Activated T-cell treated with anti-CD3 and anti-CD28 coated beads, Interleukin-2, amount 50 U/mL, for 4 hours (primary cell): ENCODE measurements at regions not wholly inside any gene's neighbourhood (a gene's known extent, or its start where the extent isn't known, plus 50 kb on each side); places are given as distances from the start of the nearest gene placed in this dataset.

ENCODE experiments used
- ATAC-seq, 2 donors: fragments of 200-7000 bp; cut with Tn5 transposase; one replicate each; pipeline ENCODE4 v1.10.0; 2021
- DNase-seq: peaks from one replicate; pipeline ENCODE4 v3.0.0-alpha.2; 2020
- H3K27me3 Mint-ChIP-seq: one replicate; pipeline ENCODE4 v1.8.0; 2021; ENCODE audit warnings: low read depth, mixed read lengths
- H3K36me3 Mint-ChIP-seq: one replicate; pipeline ENCODE4 v1.8.0; 2022; ENCODE audit warnings: mixed read lengths; ENCODE audit not compliant: insufficient read depth
- H3K4me1 Mint-ChIP-seq: one replicate; pipeline ENCODE4 v1.8.0; 2021; ENCODE audit warnings: low read depth, mixed read lengths
- H3K4me3 Mint-ChIP-seq: one replicate; pipeline ENCODE4 v1.8.0; 2021; ENCODE audit warnings: mild to moderate bottlenecking, moderate library complexity, mixed read lengths
- H3K9me3 Mint-ChIP-seq: one replicate; pipeline ENCODE4 v1.8.0; 2021; ENCODE audit warnings: mixed read lengths

DNA sequence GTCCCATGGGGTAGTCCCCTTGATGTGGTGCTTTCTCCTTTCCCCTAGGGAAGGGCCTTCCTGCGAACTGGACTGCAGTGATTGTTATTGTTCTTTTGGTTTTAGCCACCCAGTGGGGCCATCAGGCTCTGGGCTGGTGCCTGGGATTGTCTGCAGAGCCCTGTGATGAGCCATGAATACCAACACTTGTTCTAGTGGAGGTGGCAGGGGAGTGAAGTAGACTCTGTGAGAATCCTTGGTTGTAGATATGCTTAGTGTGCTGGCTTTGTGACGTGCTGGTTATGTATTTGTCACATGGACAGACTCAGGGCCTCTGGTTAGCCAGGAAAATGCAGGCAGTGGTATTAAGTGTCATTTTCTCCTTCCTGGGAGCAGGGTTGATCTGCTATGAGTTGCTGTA lies 51.8 kb upstream of the NDUFB4 start:
- Mint-ChIP-seq H3K36me3 (no peaks in the 10 kb centered on the region), H3K4me1 (no peaks in the 10 kb centered on the region), H3K27me3 (peaks cover 15% of the 10 kb centered on the region), H3K9me3 (peaks cover 43% of the 10 kb centered on the region), H3K4me3 (no peak overlapping the region)
- DNase-seq: no peak
- no peak for ATAC-seq

DNA sequence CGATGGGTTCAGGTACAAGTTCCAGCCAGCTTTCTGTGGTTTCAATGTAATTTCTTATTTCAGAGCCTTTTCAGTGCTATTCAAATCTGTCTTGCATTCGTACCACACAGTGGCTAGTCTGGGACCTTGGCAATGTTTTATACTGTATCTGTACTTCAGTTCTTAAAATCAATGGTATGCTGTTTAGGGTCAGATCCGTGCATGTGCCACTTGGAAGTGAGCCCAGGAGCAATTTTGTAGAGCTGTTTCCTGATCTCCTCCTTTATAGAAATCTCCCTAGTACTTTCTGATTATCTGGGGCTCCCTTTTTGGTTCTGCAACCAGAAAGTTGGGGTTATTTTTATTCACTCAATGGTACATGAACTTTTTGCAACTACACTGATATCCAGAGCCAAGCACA lies 59.5 kb upstream of the NDUFB4 start:
- ATAC-seq: no peak

DNA sequence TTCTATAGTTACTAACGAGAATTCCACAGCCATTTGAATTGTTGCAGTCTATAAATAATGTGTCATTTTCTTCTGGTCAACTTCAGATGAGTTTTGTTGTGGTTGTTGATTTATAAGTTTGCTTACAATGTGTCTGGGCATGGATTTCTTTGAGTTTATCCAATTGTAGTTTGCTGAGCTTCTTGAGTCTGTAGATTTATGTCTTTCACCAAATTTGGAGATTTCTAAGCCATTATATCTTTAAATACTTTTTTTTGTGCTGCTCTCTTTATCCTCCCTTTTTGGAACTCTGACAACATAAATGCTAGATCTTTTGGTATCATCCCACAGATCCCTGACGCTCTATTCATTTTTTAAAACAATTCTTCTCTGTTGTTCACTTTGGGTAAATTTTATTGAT lies 63.2 kb upstream of the NDUFB4 start:
- peaks cover 5% of the 10 kb centered on the region for H3K9me3 Mint-ChIP-seq
- no peak for DNase-seq
- H3K4me3 Mint-ChIP-seq: no peak overlapping the region
- ATAC-seq: no peak
- H3K27me3 Mint-ChIP-seq: peaks cover 30% of the 10 kb centered on the region
- peaks cover 2% of the 10 kb centered on the region for H3K36me3 Mint-ChIP-seq
- no peaks in the 10 kb centered on the region for H3K4me1 Mint-ChIP-seq

More for the DNA sequence above, 59.5 kb upstream of the NDUFB4 start:
- Mint-ChIP-seq H3K36me3 (peaks cover 2% of the 10 kb centered on the region), H3K4me1 (no peaks in the 10 kb centered on the region), H3K27me3 (peaks cover 18% of the 10 kb centered on the region), H3K9me3 (peaks cover 35% of the 10 kb centered on the region), H3K4me3 (no peak overlapping the region)
- no peak for DNase-seq

DNA sequence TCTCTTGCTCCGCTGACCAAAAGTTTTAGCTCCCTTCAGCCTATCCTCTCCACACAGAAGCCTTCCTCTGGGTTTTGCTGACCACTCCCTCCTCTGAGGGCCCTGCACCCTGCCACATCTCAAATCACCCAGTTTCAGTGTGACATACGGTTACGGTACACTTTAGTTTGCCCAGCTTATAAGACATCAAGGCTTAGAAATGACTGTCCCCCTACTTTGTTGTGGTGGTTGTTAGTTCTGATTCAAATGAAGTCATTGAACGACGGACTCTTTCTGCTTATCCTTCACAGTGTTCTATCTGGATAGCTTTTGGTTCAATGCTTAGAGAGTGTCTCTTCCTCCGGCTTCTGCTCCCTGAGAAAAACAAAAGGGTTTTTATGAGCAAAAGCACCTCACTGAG lies 68.0 kb upstream of the NDUFB4 start:
- Mint-ChIP-seq H3K9me3 (peaks cover 3% of the 10 kb centered on the region), H3K36me3 (peaks cover 1% of the 10 kb centered on the region), H3K27me3 (peaks cover 14% of the 10 kb centered on the region), H3K4me3 (no peak overlapping the region), H3K4me1 (peaks cover 2% of the 10 kb centered on the region)
- ATAC-seq (peak in 1 of 2 donors; percentile 60), DNase-seq (no peak)

DNA sequence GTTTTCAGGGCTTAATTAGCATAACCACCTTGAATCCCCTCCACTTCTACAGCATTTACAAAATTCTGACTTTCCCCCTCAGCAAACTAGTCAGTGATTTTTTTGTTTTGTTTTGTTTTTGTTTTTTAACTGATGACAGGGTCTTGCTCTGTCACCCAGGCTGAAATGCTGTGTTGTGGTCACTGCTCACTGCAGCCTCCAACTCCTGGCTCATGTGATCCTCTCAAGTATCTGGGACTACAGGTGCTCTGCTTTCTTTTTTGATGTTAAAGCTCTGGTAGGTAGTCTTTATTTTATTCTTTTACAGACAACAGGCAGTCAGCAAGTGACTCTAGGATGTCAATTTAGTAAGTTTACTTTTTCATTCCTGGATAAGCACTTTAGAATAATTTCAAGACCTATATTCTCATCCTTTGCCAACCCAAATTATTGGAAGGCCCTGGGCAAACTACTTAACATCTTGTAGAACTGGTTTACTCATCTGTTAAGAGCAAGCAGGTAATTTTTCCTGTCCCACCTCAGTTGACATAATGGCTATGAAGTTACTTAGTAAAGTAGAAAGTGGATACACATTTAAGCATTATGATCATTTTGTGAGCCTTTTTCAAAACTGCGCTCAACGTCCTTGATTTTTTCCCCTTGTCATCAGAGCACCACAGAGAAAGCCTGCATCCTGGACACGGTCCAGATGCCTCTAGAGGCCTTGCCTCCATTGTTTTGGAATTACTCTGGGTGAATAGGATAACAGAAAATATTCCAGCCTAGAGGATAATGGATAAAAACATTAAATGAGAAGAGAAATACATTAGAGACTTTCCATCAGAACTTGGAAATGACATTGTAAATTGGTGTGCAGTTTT lies 69.9 kb upstream of the NDUFB4 start:
- H3K27me3 Mint-ChIP-seq: peaks cover 18% of the 10 kb centered on the region
- no peaks in the 10 kb centered on the region for H3K36me3 Mint-ChIP-seq
- H3K4me1 Mint-ChIP-seq: peaks cover 2% of the 10 kb centered on the region
- DNase-seq: no peak
- H3K4me3 Mint-ChIP-seq: no peak overlapping the region
- no peak for ATAC-seq
- H3K9me3 Mint-ChIP-seq: no peaks in the 10 kb centered on the region

DNA sequence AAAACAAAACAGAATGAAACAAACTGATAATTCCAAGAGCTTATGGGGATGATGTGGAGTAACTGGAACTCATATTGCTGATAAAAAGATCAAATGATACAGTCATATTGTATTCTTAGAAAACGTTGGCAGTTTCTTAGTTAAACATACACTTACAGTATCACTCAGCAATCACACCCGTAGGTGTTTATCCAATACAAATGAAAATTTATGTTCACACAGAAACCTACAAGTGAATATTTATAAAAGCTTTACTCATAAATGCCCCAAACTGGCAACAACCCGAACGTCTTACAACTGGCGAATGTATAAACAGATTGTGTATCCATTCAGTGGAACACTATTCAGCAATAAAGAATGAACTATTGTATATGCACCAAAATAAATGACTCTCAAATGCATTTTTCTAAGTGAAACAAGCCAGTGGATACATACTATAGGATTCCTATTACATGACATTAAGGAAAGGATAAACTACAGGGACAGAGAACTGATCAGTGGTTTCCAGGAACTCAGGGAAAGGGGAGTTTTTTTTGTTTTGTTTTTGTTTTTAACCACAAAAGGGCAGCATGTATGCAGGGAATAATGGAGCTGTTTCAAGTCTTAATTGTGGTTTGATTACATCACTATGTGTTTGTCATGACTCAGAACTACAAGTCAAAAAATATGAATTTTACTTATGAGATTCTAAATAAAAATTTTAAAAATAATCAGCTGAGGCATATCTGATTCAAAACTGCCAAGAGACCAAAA lies 71.8 kb upstream of the NDUFB4 start:
- H3K27me3 Mint-ChIP-seq: peaks cover 6% of the 10 kb centered on the region
- no peak for DNase-seq
- no peaks in the 10 kb centered on the region for H3K36me3 Mint-ChIP-seq
- peak; percentile 30 to 44 for ATAC-seq
- H3K4me3 Mint-ChIP-seq: no peak overlapping the region
- H3K4me1 Mint-ChIP-seq: peaks cover 2% of the 10 kb centered on the region
- no peaks in the 10 kb centered on the region for H3K9me3 Mint-ChIP-seq

DNA sequence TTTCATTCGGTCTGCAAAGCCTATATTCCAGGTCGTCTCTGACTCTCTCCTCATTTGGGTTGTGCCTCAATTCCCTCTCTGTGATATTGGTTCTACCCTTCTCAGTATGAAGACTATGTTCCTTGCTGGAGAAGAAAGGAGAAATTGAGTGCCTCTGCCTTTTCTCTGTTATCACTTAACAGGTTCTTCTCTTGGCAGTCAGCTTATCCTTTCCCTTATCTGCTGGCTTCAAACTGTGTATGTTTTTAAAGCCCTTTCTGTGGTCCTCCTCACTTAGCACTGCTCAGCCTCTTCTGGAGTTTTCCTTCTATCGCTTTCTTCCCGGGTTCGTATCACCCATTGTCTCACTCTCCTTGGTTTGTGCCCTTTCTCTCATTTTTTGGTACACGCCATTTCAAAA lies 65.3 kb upstream of the FSTL1 start:
- ATAC-seq (no peak), DNase-seq (no peak)
- H3K4me3 Mint-ChIP-seq: no peak overlapping the region
- H3K9me3 Mint-ChIP-seq: no peaks in the 10 kb centered on the region
- no peaks in the 10 kb centered on the region for H3K36me3 Mint-ChIP-seq
- H3K27me3 Mint-ChIP-seq: peaks cover 10% of the 10 kb centered on the region
- no peaks in the 10 kb centered on the region for H3K4me1 Mint-ChIP-seq

DNA sequence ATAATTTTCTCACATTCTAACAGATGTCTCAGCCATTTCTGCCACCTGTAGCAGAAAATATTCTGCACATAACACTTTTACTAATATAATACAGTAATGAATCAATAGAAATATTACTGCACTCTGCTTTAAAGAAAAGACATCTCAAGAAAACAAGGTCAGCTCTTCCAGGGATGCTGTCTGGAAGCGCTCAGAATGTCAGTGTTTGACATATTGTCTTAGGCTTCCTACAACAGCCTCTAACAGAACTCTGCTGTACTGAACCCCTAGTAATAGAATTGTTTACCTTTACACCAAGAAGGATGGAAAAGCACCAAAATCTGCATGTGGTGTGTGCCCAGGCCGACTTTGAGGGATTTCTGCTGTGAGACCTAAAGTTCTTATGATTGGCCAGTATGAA lies 61.9 kb upstream of the FSTL1 start:
- Mint-ChIP-seq H3K27me3 (peaks cover 20% of the 10 kb centered on the region), H3K36me3 (no peaks in the 10 kb centered on the region), H3K4me1 (no peaks in the 10 kb centered on the region), H3K9me3 (peaks cover 9% of the 10 kb centered on the region), H3K4me3 (no peak overlapping the region)
- no peak for ATAC-seq
- DNase-seq: no peak

DNA sequence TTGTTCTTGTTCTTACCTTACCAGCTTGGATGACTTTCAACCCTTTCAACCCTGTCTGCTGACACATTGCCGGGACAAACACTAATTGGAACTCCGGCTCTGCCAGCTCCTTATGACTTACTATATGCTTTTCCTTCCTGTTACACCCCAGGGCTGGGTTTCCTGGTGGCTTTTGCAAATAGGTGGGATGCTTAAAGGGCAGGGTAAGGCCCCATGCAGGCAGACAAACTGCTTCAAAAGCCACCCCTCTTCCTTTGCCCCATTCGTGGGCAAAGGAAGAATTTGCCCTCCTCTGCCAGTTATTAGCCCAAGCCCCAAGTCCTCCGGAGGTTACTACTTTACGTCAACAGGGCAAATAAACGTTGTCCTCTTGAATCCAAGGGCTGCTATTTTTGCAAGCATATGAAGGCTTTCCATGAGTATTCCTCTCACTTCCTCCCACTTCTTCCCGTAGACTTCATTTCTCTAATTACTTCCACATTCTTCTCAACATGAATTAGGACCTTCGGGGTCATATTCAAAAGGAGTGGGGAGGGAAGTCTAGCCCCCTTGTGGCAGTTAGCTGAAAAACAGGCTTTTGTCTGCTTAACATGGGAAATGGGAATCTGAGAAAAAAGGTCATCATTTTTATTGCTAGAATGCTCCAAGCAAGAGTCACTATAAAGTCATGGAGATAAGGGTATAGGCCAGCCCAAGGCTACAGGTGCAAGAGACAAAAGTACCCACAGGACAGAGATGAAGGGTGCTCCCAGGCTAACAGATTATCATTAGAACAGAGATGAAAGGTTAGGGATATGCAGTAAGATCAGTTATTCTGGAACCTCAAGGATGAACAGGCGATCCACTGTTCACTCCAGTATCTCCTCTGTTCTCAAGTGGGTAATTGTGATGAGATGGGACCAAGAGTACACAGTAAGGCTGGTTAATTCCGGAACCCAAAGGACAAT lies 56.3 kb upstream of the FSTL1 start:
- peaks cover 9% of the 10 kb centered on the region for H3K9me3 Mint-ChIP-seq
- ATAC-seq: no peak
- H3K4me1 Mint-ChIP-seq: no peaks in the 10 kb centered on the region
- no peak overlapping the region for H3K4me3 Mint-ChIP-seq
- H3K36me3 Mint-ChIP-seq: no peaks in the 10 kb centered on the region
- no peak for DNase-seq
- peaks cover 25% of the 10 kb centered on the region for H3K27me3 Mint-ChIP-seq

DNA sequence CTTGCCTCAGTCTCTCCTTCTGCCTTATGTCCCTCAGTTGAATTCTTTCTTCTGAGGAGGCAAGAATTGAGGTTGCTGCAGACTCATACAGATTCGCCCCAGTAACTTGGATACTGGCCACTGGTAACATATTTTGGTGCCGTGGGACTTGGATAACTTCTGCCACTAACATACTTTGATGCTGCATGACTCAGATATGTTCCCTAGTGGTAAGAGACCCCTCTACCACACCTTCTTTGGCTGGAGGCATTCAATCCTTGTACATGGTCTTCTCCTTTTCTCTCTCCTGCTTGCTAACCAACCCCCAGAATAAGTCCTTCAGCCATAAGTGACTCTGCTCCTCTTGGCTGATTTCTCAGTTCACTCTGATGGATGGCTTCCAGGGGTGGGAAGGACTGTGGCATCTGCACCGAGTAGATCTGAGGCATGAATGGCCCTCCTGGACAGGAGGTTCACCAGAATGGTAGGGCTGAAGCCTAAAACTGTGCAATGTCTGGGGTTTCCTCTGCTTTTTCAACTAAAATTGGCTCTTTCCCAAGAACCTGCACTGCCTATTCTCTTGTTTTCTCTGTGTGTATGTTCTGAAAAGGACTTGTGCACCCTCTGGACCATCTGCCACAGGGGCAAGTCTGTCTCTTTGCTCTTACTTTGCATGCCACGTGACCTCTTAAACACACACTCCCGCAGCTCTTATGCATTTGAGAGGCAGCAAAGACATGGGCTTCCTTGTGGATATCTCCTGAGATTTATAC lies 55.5 kb upstream of the FSTL1 start:
- peaks cover 25% of the 10 kb centered on the region for H3K27me3 Mint-ChIP-seq
- no peaks in the 10 kb centered on the region for H3K4me1 Mint-ChIP-seq
- H3K9me3 Mint-ChIP-seq: peaks cover 9% of the 10 kb centered on the region
- DNase-seq: no peak
- no peak for ATAC-seq
- H3K4me3 Mint-ChIP-seq: no peak overlapping the region
- no peaks in the 10 kb centered on the region for H3K36me3 Mint-ChIP-seq

DNA sequence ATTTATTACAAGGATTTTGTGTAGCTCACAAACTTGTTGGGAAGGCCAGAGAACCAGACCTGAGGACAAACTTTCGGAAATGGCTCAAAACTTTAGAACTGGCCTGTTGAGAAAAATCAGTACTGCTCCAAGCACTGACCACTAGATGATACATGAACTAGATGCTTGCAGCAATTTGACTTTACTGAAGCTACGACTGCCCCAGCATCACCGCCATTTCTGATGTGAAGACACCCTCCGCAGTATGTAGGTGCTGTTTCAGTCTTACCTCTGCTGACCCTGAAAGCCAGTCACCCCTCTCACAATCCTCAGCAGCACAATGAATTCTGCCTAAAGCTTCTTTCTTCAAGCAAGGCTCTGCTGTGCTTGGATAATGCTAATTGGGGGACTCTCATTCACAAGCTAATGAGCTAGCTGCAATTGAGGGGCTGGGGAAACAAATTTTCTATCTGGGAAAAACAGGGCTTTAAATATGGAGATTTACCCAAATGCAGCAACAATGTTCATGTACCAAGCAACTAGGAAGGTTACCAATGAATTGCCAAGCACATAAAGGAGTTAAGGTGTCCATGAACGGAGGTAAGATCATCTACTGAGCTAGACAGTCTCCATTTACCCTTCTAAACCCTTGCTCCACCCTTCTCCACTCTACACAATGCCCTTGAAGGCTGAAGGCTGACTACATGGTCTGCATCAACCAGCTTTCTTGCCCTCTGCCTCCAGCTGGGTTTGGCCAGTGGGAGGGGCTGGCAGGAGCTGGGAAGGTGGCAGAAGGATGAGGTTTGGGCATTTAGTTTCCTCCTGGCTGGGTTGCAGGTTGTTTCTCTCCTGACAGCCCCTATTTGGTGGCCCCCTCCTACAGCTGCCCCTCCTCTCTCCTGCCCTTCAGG lies 53.2 kb upstream of the FSTL1 start:
- H3K27me3 Mint-ChIP-seq: peaks cover 25% of the 10 kb centered on the region
- no peak for DNase-seq
- H3K4me1 Mint-ChIP-seq: no peaks in the 10 kb centered on the region
- peaks cover 2% of the 10 kb centered on the region for H3K9me3 Mint-ChIP-seq
- no peak for ATAC-seq
- H3K4me3 Mint-ChIP-seq: no peak overlapping the region
- no peaks in the 10 kb centered on the region for H3K36me3 Mint-ChIP-seq

DNA sequence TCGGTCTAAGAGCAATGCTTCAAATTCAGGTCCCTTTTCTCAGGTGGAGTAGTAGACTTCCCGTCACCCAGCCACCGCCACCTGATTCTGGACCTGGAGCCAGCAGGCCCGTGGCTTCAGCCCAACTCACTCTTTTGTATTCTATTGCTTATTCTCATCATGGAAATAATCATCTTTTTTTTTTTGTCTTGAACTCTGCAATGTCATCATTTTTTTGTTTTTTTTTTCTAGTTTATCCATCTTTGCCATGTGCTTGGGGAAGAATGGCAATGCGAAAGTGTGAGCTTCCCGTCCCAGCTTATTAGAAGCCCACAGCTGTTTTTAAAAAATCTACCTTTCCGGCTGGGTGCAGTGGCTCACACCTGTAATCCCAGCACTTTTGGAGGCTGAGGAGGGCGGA lies 51.3 kb upstream of the FSTL1 start:
- H3K9me3 Mint-ChIP-seq: no peaks in the 10 kb centered on the region
- H3K27me3 Mint-ChIP-seq: peaks cover 12% of the 10 kb centered on the region
- H3K36me3 Mint-ChIP-seq: no peaks in the 10 kb centered on the region
- no peaks in the 10 kb centered on the region for H3K4me1 Mint-ChIP-seq
- no peak overlapping the region for H3K4me3 Mint-ChIP-seq
- DNase-seq (no peak), ATAC-seq (no peak)
